ENCODE measurements at regions not wholly inside any gene's neighbourhood (a gene's known extent, or its start where the extent isn't known, plus 50 kb on each side); places are given as distances from the start of the nearest gene placed in this dataset.

DNA sequence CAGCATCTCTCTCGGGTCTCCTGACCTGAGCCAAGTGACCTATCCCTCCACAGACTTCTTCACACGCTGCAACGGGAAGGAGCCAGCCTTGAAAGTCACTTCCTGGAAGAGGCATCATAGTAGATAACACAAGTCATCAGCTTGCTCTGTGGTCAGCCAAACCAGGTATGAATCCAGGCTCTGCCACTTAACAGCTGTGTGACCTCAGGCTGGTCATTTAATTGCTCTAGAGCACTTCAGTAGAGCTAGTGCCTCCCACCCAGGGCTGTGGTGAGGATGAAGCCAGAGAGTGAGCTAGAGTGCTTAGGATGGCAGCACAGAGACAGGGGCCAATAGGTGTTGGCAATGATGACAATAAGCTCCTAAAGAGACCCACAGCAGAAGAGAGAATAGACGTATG, 247.7 kb upstream of the ZMIZ1 start:
- Mint-ChIP-seq H3K27ac (no peak overlapping the region), H3K27me3 (no peaks in the 10 kb centered on the region), H3K9me3 (ENCODE audit: low read depth) (no peaks in the 10 kb centered on the region), H3K4me3 (no peak overlapping the region), H3K4me1 (no peaks in the 10 kb centered on the region), H3K36me3 (ENCODE audit: low read depth) (no peaks in the 10 kb centered on the region)
- intact Hi-C loops (cut with DNase I, micrococcal nuclease), result no loop called here
- ATAC-seq, result no peak
- ChIA-PET CTCF (interaction anchor here (0.6 kb wide), 1 partner anchor 432 kb away, joined by 3 read pairs; no protein-coding TSS in a partner anchor), POLR2A (no interaction called here)
- no peak for DNase-seq

DNA sequence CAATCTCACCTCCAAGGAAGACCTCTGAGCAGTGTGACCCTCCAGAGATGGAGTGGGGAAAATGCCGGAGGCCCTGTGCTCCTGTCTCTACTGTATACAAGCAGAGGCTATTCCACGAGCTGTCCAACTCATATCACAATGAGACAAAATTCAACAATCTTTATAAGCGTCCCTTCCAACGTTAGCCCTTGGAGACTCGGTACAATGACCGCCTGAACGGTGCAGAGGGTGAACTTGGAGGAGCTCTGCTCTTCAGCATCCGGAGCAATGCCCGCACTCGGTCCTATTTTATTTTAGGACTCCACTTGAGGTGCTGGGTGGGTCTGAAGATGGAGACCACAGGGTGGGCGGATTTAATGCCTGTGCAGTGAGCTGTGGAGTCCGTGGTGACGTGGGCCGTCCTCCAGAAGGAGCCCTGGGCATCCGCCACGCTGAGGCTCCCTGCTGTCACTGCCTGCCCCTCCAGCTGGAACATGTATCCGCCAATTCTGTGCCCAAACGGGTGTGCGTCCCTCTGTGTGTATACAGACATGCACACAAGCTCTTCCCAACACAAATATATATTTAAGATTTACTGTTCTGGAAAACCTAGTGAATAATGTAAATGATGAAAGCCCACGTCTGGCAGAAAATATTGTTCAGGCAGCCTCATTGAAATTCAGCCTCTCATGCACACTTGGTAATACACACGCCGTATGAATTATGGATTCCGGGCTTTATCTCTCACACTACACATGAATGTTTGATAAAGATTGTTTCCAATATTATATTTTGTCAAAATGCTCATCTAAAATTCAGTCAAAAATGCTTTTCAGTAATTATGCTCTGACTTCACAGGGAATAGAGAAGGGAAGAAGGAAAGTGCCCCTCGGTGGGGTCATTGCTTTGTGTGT, 239.9 kb upstream of the ZMIZ1 start:
- ChIA-PET POLR2A (no interaction called here), CTCF (no interaction called here)
- intact Hi-C loops (cut with DNase I, micrococcal nuclease), result no loop called here
- H3K4me1 Mint-ChIP-seq, result no peaks in the 10 kb centered on the region
- no peak overlapping the region for H3K27ac Mint-ChIP-seq
- ATAC-seq (no peak), DNase-seq (no peak)
- peaks cover 14% of the 10 kb centered on the region for H3K27me3 Mint-ChIP-seq
- H3K4me3 Mint-ChIP-seq, result no peak overlapping the region
- H3K36me3 Mint-ChIP-seq (ENCODE audit: low read depth), result no peaks in the 10 kb centered on the region
- peaks cover 3% of the 10 kb centered on the region for H3K9me3 Mint-ChIP-seq (ENCODE audit: low read depth)

DNA sequence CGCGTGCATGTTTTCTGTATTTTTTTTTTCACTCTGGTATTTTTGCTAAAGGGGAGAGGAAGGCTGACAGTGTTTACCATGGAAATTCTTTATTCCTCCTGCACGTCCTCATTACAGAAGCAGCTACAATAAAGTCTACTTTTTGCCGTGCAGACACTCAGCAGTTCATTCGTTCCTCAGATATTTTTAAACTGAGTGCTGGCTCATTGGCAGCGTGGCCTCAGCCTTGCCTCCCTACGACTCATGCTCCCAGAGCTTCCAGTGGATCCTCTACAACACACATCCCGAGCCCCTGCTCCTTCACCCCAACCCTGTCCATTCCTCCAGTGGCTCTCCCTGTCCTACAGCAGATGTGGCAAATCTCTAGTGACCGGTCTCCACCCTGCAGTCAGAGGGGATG, 239.2 kb upstream of the ZMIZ1 start:
- H3K27ac Mint-ChIP-seq, result no peak overlapping the region
- POLR2A ChIA-PET, result no interaction called here
- ATAC-seq, result no peak

DNA sequence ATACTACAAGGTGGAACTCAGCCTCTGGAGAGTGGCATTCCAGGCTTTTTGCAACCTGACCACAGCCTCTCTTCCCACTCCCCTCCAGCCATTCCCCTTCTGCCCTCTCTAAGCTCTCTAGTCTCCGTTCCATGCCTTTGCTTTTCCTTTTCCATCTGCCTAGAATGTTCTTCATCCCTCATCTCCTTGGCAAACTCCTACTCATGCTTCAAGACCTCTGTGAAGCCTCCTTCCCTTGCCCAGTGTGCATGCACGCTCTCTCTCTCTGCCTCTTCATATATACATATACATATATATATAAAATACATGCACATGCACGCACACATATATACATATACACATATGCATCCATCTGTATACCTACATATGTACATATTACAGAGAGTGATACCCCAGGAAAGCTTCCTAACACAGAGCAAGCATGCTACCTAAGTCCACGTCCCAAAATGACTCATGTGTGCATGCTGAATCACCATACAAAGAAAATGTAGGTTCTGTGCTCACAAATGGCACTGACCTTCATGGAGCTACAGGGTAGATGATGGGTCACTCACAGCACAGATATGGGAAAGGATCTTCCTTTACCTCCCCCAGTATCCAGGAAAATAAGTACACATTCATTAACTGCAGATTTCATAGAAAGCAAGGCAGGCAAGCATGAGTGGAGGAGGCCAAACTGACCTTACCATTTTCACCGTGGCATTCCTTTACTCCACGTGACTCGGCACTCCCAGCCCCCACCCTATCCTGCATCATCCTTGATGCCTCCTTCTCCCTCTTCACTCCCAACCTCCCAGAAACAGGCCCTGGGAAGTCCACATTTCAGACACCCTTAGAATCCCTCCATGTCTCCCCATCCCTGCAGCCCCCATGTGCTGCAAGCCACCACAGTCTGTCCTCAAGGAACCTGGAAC, 238.4 kb upstream of the ZMIZ1 start:
- ChIA-PET POLR2A (no interaction called here), CTCF (no interaction called here)
- DNase-seq (no peak), ATAC-seq (no peak)
- no peak overlapping the region for H3K4me3 Mint-ChIP-seq
- intact Hi-C loops (cut with DNase I, micrococcal nuclease), result no loop called here
- H3K9me3 Mint-ChIP-seq (ENCODE audit: low read depth), result peaks cover 3% of the 10 kb centered on the region
- no peaks in the 10 kb centered on the region for H3K4me1 Mint-ChIP-seq
- no peak overlapping the region for H3K27ac Mint-ChIP-seq
- no peaks in the 10 kb centered on the region for H3K36me3 Mint-ChIP-seq (ENCODE audit: low read depth)
- H3K27me3 Mint-ChIP-seq, result peaks cover 15% of the 10 kb centered on the region

More for the DNA sequence above, 239.2 kb upstream of the ZMIZ1 start:
- DNase-seq, result no peak
- Mint-ChIP-seq H3K4me1 (no peaks in the 10 kb centered on the region), H3K4me3 (no peak overlapping the region), H3K9me3 (ENCODE audit: low read depth) (peaks cover 3% of the 10 kb centered on the region), H3K36me3 (ENCODE audit: low read depth) (no peaks in the 10 kb centered on the region), H3K27me3 (peaks cover 14% of the 10 kb centered on the region)
- CTCF ChIA-PET, result no interaction called here
- intact Hi-C loops (cut with DNase I, micrococcal nuclease), result no loop called here

DNA sequence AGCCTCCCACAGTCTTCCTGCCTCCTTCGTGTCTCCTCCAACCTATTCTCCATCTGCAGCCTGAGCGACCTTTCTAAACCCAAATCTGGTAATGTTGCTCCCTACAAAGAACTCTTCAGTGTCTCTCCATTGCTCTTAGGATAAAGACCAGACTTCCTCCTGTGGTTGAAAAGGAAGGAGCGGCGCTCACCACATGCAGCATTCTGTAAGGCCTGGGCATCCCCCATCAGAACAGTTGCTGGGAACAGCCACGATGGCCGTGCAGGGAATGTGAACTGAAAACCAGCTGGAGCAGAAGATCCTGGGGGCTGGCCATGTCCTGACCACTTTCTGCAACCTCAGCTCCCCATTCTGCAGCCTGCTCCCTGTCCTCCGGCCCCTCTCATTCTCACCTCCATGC, 237.8 kb upstream of the ZMIZ1 start:
- ChIA-PET POLR2A (no interaction called here), CTCF (no interaction called here)
- Mint-ChIP-seq H3K27me3 (peaks cover 22% of the 10 kb centered on the region), H3K4me3 (no peak overlapping the region), H3K36me3 (ENCODE audit: low read depth) (no peaks in the 10 kb centered on the region), H3K4me1 (no peaks in the 10 kb centered on the region), H3K9me3 (ENCODE audit: low read depth) (peaks cover 3% of the 10 kb centered on the region), H3K27ac (no peak overlapping the region)
- DNase-seq (no peak), ATAC-seq (no peak)
- intact Hi-C loops (cut with DNase I, micrococcal nuclease), result no loop called here

DNA sequence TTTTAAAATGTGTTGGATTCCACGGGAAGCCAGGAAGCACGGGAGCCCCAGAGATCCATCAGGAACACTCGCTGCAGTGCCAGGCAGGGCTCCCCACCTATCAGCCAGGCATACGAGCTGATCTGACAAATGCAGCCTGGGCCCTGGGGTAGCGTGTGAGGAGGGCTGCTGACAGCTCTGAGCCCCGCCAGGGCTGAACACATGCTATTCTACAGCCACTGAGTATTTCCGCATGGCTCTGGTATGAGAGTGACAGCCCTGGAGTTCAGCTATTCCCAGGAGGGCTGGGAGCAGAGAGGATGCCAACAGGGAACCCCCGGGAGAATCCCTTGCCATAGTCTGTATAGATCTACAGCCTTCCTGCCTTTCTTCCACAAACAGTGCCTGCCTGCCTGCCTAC, 237.3 kb upstream of the ZMIZ1 start:
- Mint-ChIP-seq H3K27ac (no peak overlapping the region), H3K9me3 (ENCODE audit: low read depth) (peaks cover 3% of the 10 kb centered on the region), H3K4me1 (no peaks in the 10 kb centered on the region), H3K4me3 (no peak overlapping the region), H3K36me3 (ENCODE audit: low read depth) (no peaks in the 10 kb centered on the region), H3K27me3 (peaks cover 22% of the 10 kb centered on the region)
- no peak for ATAC-seq
- ChIA-PET CTCF (no interaction called here), POLR2A (no interaction called here)
- intact Hi-C loops (cut with DNase I, micrococcal nuclease), result no loop called here
- no peak for DNase-seq

DNA sequence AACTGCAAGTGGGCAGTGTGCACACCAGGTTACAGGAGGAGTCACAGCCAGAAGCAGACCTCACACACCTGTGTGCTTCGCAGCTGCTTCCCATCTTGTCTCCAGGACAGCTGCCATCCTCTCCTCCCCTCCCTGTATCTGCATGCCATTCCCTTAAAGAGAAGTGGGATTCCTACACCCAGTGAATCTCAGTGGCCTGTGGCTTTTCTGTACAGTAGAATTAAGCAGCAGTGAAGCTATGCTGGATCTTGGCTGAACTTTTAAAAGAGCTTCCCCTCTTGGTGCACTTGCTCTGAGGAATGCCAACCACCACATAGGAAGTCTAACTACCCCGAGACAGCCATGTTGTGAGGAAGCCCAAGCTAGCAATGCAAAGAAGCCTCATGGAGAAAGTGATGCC, 236.5 kb upstream of the ZMIZ1 start:
- no peak overlapping the region for H3K4me3 Mint-ChIP-seq
- DNase-seq (no peak), ATAC-seq (no peak)
- POLR2A ChIA-PET, result no interaction called here
- intact Hi-C loops (cut with DNase I, micrococcal nuclease), result no loop called here
- H3K27ac Mint-ChIP-seq, result no peak overlapping the region
- peaks cover 23% of the 10 kb centered on the region for H3K27me3 Mint-ChIP-seq
- no peaks in the 10 kb centered on the region for H3K4me1 Mint-ChIP-seq
- H3K9me3 Mint-ChIP-seq (ENCODE audit: low read depth), result peaks cover 3% of the 10 kb centered on the region
- CTCF ChIA-PET, result interaction anchor here (0.9 to 1.6 kb wide), 2 partner anchors 14 to 363 kb away, joined by 3 to 5 read pairs; no protein-coding TSS in a partner anchor
- H3K36me3 Mint-ChIP-seq (ENCODE audit: low read depth), result no peaks in the 10 kb centered on the region

DNA sequence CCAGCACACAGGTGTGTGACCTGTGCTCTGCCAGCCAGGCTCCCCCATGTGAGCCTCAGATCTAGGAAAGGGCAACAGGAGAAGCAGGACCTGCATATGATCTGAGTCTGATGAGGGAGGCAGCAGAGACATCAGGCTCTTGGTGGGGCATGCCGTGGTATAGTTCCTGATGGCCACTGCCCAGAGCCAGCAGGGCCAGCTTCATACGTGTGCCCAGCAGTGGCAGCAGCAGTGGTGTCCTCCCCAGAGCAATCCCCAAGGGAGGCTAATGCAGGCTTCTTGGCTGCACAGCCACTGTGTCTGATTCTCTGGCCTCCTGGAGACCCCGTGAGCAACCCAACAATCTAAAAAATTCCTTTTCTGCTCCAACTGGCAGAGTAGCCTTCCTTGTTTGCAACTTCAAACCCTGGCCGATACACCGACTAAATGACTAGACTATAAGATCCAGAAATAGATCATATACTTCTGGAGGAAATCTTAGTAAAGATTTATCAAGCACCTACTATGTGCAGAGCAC, 230.6 kb upstream of the ZMIZ1 start:
- intact Hi-C loops (cut with DNase I, micrococcal nuclease), result no loop called here
- H3K27ac Mint-ChIP-seq, result no peak overlapping the region
- ATAC-seq (no peak), DNase-seq (no peak)
- H3K4me3 Mint-ChIP-seq, result no peak overlapping the region
- ChIA-PET POLR2A (no interaction called here), CTCF (no interaction called here)
- peaks cover 3% of the 10 kb centered on the region for H3K9me3 Mint-ChIP-seq (ENCODE audit: low read depth)
- H3K4me1 Mint-ChIP-seq, result no peaks in the 10 kb centered on the region
- no peaks in the 10 kb centered on the region for H3K36me3 Mint-ChIP-seq (ENCODE audit: low read depth)
- H3K27me3 Mint-ChIP-seq, result peaks cover 12% of the 10 kb centered on the region

DNA sequence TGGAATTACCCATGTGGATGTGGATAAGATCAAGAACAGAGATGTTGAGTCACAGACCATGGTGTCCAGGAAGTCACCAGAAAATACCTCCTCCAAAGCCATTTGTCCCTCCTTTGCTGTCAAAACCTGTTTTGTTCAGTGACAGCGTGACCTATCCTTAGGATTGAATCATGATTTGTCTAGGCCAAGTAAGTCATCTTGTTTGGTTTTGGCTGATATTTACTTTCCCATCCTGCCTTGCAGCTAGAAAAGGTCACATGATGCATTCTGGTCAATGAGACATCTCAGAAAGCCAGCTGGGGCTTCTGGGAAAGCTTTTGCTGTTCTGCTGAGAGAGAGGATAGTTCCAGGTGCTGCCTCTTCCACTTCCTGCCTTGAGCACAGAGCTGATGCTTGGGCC, 225.3 kb upstream of the ZMIZ1 start:
- peaks cover 4% of the 10 kb centered on the region for H3K9me3 Mint-ChIP-seq (ENCODE audit: low read depth)
- H3K4me3 Mint-ChIP-seq, result no peak overlapping the region
- no peak overlapping the region for H3K27ac Mint-ChIP-seq
- peak; percentile 55 for ATAC-seq
- intact Hi-C loops (cut with DNase I, micrococcal nuclease), result no loop called here
- no peaks in the 10 kb centered on the region for H3K4me1 Mint-ChIP-seq
- ChIA-PET POLR2A (no interaction called here), CTCF (interaction anchor here (0.9 kb wide), 1 partner anchor 352 kb away, joined by 3 read pairs; no protein-coding TSS in a partner anchor)
- H3K36me3 Mint-ChIP-seq (ENCODE audit: low read depth), result no peaks in the 10 kb centered on the region
- DNase-seq, result peak; percentile 9
- no peaks in the 10 kb centered on the region for H3K27me3 Mint-ChIP-seq

DNA sequence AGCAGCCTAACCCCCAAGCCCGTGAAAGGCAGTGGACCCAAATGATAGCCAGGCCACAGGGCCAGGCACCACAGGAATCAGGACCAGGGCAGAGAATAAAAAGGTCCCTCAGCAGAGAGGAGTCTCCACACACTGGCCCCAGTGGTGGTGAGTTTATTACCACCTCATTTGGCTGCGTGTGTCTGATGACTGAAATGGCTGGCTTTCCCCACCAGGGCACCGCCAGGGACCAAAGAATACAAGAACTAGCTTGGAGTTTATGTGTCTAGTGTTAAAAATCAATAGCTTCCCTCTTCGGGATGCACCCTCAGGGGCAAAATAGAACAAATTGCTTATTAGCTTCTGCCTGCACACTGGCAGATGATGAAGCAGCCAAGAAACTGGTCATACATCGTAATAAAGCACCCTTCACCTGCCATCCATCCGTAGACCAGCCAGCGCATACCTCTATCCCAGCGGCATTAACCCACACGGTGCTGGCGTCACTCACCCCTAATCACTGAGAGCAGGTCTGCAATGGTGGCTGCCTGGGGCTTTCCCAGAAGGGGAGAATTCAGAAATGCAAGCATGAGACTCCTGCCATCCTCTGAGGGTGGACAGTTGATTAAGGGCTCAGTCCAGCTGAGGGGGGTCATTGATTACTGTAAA, 223.7 kb upstream of the ZMIZ1 start:
- intact Hi-C loops (cut with DNase I, micrococcal nuclease), result no loop called here
- no peaks in the 10 kb centered on the region for H3K4me1 Mint-ChIP-seq
- no peaks in the 10 kb centered on the region for H3K27me3 Mint-ChIP-seq
- CTCF ChIA-PET, result no interaction called here
- H3K4me3 Mint-ChIP-seq, result no peak overlapping the region
- peaks cover 4% of the 10 kb centered on the region for H3K9me3 Mint-ChIP-seq (ENCODE audit: low read depth)
- H3K36me3 Mint-ChIP-seq (ENCODE audit: low read depth), result no peaks in the 10 kb centered on the region
- no peak for ATAC-seq
- POLR2A ChIA-PET, result no interaction called here
- DNase-seq, result no peak
- no peak overlapping the region for H3K27ac Mint-ChIP-seq

DNA sequence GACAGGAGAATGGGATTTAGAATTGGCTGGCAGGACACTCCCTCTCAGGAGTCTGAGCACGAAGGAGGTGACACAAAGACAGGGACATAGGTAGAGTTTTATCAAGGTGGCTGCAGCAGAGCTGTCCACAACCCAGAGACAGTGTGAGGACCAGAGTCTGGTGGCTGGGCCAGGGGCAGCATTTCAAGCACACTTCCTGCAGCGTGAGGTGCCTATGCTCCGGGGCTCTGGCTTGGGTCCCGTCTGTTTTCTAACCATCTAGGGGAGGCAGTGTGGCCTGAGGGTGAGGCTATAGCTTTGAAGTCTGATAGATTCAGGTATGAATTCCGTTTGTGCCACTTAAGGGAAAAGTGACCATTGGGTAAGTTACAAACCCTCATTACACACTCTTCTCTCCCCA, 222.7 kb upstream of the ZMIZ1 start:
- DNase-seq (no peak), ATAC-seq (no peak)
- ChIA-PET CTCF (interaction anchor here (1.0 kb wide), 1 partner anchor 13 kb away, joined by 5 read pairs; no protein-coding TSS in a partner anchor), POLR2A (no interaction called here)
- no peaks in the 10 kb centered on the region for H3K27me3 Mint-ChIP-seq
- peaks cover 4% of the 10 kb centered on the region for H3K9me3 Mint-ChIP-seq (ENCODE audit: low read depth)
- no peak overlapping the region for H3K4me3 Mint-ChIP-seq
- intact Hi-C loops (cut with DNase I, micrococcal nuclease), result no loop called here
- no peak overlapping the region for H3K27ac Mint-ChIP-seq
- no peaks in the 10 kb centered on the region for H3K36me3 Mint-ChIP-seq (ENCODE audit: low read depth)
- no peaks in the 10 kb centered on the region for H3K4me1 Mint-ChIP-seq

All from activated CD4-positive, alpha-beta T cell treated with anti-CD3 and anti-CD28 coated beads for 36 hours (primary cell).